ENCODE measurements at regions not wholly inside any gene's neighbourhood (a gene's known extent, or its start where the extent isn't known, plus 50 kb on each side); places are given as distances from the start of the nearest gene placed in this dataset.
"Not testable (repeated sequence)": the region's sequence is repeated elsewhere in the genome, so short reads cannot be mapped to it uniquely, and the experiment has no call there.

- ATAC-seq (no peak), DNase-seq (no peak)
- no peaks in the 10 kb centered on the region for H3K27me3 Mint-ChIP-seq
- H3K9me3 Mint-ChIP-seq = peaks cover 0 to 9% of the 10 kb centered on the region in 2 donors
- H3K4me1 Mint-ChIP-seq = no peaks in the 10 kb centered on the region
- H3K4me3 Mint-ChIP-seq = no peak overlapping the region
- H3K27ac Mint-ChIP-seq = no peak overlapping the region
Measured at GRCh38 chr12:126030573-126030972, 965.3 kb downstream of the AACS start.

GRCh38 chr12:126033751-126034150 is 968.5 kb downstream of the AACS start:
- DNase-seq (no peak), ATAC-seq (no peak)
- Mint-ChIP-seq H3K27ac (no peak overlapping the region), H3K9me3 (peaks cover 1 to 7% of the 10 kb centered on the region in 2 donors), H3K4me1 (no peaks in the 10 kb centered on the region), H3K4me3 (no peak overlapping the region), H3K27me3 (no peaks in the 10 kb centered on the region)

GRCh38 chr12:126036348-126036747 is 971.1 kb downstream of the AACS start:
- Mint-ChIP-seq H3K4me1 (no peaks in the 10 kb centered on the region), H3K27ac (no peak overlapping the region), H3K27me3 (no peaks in the 10 kb centered on the region), H3K9me3 (peaks cover 0 to 7% of the 10 kb centered on the region in 2 donors), H3K4me3 (no peak overlapping the region)
- no peak for ATAC-seq
- DNase-seq = no peak

GRCh38 chr12:126038434-126038833 is 973.2 kb downstream of the AACS start:
- H3K4me3 Mint-ChIP-seq = no peak overlapping the region
- no peak for ATAC-seq
- no peaks in the 10 kb centered on the region for H3K4me1 Mint-ChIP-seq
- no peak overlapping the region for H3K27ac Mint-ChIP-seq
- no peaks in the 10 kb centered on the region for H3K27me3 Mint-ChIP-seq
- H3K9me3 Mint-ChIP-seq = peaks cover 0 to 12% of the 10 kb centered on the region in 2 donors
- no peak for DNase-seq

GRCh38 chr12:126040307-126040706 is 975.1 kb downstream of the AACS start:
- H3K27ac Mint-ChIP-seq = peak overlapping the region in 1 of 2 donors; percentile 12
- DNase-seq (no peak), ATAC-seq (no peak)
- no peaks in the 10 kb centered on the region for H3K27me3 Mint-ChIP-seq
- H3K4me3 Mint-ChIP-seq = no peak overlapping the region
- H3K9me3 Mint-ChIP-seq = peaks cover 8 to 12% of the 10 kb centered on the region in 2 donors
- H3K4me1 Mint-ChIP-seq = no peaks in the 10 kb centered on the region

- H3K4me1 Mint-ChIP-seq = no peaks in the 10 kb centered on the region
- no peak overlapping the region for H3K27ac Mint-ChIP-seq
Measured at GRCh38 chr12:126042286-126042685, 977.1 kb downstream of the AACS start.

GRCh38 chr12:126049501-126049900 is 984.3 kb downstream of the AACS start:
- H3K27ac Mint-ChIP-seq, H3K27me3 Mint-ChIP-seq, ATAC-seq, H3K4me3 Mint-ChIP-seq, H3K4me1 Mint-ChIP-seq, DNase-seq: not testable (repeated sequence)
- peaks cover 7 to 19% of the 10 kb centered on the region in 2 donors for H3K9me3 Mint-ChIP-seq

More at GRCh38 chr12:126042286-126042685, 977.1 kb downstream of the AACS start:
- Mint-ChIP-seq H3K27me3 (no peaks in the 10 kb centered on the region), H3K9me3 (peaks cover 8 to 14% of the 10 kb centered on the region in 2 donors), H3K4me3 (no peak overlapping the region)
- DNase-seq = no peak
- ATAC-seq = no peak

- H3K27ac Mint-ChIP-seq = no peak overlapping the region
- H3K27me3 Mint-ChIP-seq = no peaks in the 10 kb centered on the region
- H3K9me3 Mint-ChIP-seq = peaks cover 12 to 20% of the 10 kb centered on the region in 2 donors
- H3K4me1 Mint-ChIP-seq = no peaks in the 10 kb centered on the region
- H3K4me3 Mint-ChIP-seq = no peak overlapping the region
- ATAC-seq = no peak
- no peak for DNase-seq
Measured at GRCh38 chr12:126051611-126052107, 986.4 kb downstream of the AACS start.

- Mint-ChIP-seq H3K9me3 (peaks cover 7 to 15% of the 10 kb centered on the region in 2 donors), H3K4me1 (no peaks in the 10 kb centered on the region), H3K4me3 (no peak overlapping the region), H3K27me3 (no peaks in the 10 kb centered on the region), H3K27ac (no peak overlapping the region)
- DNase-seq (no peak), ATAC-seq (no peak)
Measured at GRCh38 chr12:126055521-126055920, 990.3 kb downstream of the AACS start.

- Mint-ChIP-seq H3K4me3 (no peak overlapping the region), H3K4me1 (no peaks in the 10 kb centered on the region), H3K9me3 (peaks cover 0 to 1% of the 10 kb centered on the region in 2 donors), H3K27me3 (no peaks in the 10 kb centered on the region), H3K27ac (no peak overlapping the region)
- no peak for ATAC-seq
- no peak for DNase-seq
Measured at GRCh38 chr12:126061777-126062176, 996.5 kb downstream of the AACS start.

GRCh38 chr12:126064028-126064427 is 998.8 kb downstream of the AACS start:
- Mint-ChIP-seq H3K27ac (no peak overlapping the region), H3K9me3 (no peaks in the 10 kb centered on the region)

GRCh38 chr12:126067626-126068329 is 1002.5 kb downstream of the AACS start:
- DNase-seq = no peak
- H3K4me3 Mint-ChIP-seq = no peak overlapping the region
- no peak overlapping the region for H3K27ac Mint-ChIP-seq
- H3K4me1 Mint-ChIP-seq = no peaks in the 10 kb centered on the region
- no peak for ATAC-seq
- H3K27me3 Mint-ChIP-seq = no peaks in the 10 kb centered on the region
- H3K9me3 Mint-ChIP-seq = peaks cover 7 to 18% of the 10 kb centered on the region in 2 donors

More at GRCh38 chr12:126064028-126064427, 998.8 kb downstream of the AACS start:
- Mint-ChIP-seq H3K4me1 (no peaks in the 10 kb centered on the region), H3K27me3 (no peaks in the 10 kb centered on the region), H3K4me3 (no peak overlapping the region)
- DNase-seq (no peak), ATAC-seq (no peak)

- Mint-ChIP-seq H3K27ac (no peak overlapping the region), H3K4me3 (no peak overlapping the region), H3K9me3 (peaks cover 7 to 18% of the 10 kb centered on the region in 2 donors)
Measured at GRCh38 chr12:126069549-126070165, 1004.4 kb downstream of the AACS start.

GRCh38 chr12:126076515-126076914 is 1011.3 kb downstream of the AACS start:
- Mint-ChIP-seq H3K27ac (no peak overlapping the region), H3K27me3 (no peaks in the 10 kb centered on the region), H3K9me3 (peaks cover 0 to 6% of the 10 kb centered on the region in 2 donors), H3K4me3 (no peak overlapping the region), H3K4me1 (no peaks in the 10 kb centered on the region)
- DNase-seq (no peak), ATAC-seq (no peak)

More at GRCh38 chr12:126069549-126070165, 1004.4 kb downstream of the AACS start:
- ATAC-seq (no peak), DNase-seq (peak; percentile 45 to 51)
- Mint-ChIP-seq H3K4me1 (no peaks in the 10 kb centered on the region), H3K27me3 (no peaks in the 10 kb centered on the region)

- peaks cover 0 to 8% of the 10 kb centered on the region in 2 donors for H3K9me3 Mint-ChIP-seq
- ATAC-seq (no peak), DNase-seq (no peak)
- H3K4me1 Mint-ChIP-seq = no peaks in the 10 kb centered on the region
- H3K4me3 Mint-ChIP-seq = no peak overlapping the region
- no peak overlapping the region for H3K27ac Mint-ChIP-seq
- no peaks in the 10 kb centered on the region for H3K27me3 Mint-ChIP-seq
Measured at GRCh38 chr12:126083926-126084325, 1018.7 kb downstream of the AACS start.

GRCh38 chr12:126084480-126084879 is 1019.2 kb downstream of the AACS start:
- ATAC-seq (no peak), DNase-seq (no peak)
- Mint-ChIP-seq H3K4me3 (no peak overlapping the region), H3K4me1 (no peaks in the 10 kb centered on the region), H3K27ac (no peak overlapping the region), H3K27me3 (no peaks in the 10 kb centered on the region), H3K9me3 (peaks cover 0 to 8% of the 10 kb centered on the region in 2 donors)
